ENCODE measurements at regions not wholly inside any gene's neighbourhood (a gene's known extent, or its start where the extent isn't known, plus 50 kb on each side); places are given as distances from the start of the nearest gene placed in this dataset.
"Not testable (repeated sequence)": the region's sequence is repeated elsewhere in the genome, so short reads cannot be mapped to it uniquely, and the experiment has no call there.

DNA sequence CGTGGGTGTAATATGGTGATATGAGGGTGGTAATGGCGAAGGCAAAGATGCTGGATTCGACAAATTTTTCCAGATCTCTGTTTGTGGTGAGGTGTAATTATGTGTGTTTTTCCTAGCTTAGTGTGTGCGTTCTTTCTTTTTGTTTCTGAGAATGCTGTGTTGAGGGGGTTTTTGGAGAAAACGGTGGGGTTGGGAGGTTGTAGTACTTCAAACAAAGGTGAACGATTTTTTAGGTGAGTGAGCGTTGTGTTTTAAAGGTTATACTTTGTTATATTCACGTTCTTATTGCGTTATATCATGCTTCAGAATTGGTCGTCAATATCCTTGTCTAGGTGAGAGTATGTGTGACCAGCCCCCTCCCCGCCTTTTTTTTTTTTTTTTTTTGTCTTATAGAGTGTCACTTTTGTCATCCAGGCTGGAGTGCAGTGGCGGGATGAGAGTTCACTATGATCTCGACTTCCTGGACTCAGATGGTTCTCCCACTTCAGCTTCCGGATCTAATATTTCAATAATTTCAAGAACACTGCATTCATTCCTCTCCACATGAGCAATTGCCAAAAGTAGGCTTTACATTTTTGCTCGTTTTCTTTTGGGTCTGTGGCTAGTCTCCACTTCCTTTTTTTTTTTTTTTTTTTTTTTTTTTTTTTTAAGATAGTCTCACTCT is 82.2 kb upstream of the RNU2-1 start:
- no peak for DNase-seq (ENCODE audit: low spot score)

DNA sequence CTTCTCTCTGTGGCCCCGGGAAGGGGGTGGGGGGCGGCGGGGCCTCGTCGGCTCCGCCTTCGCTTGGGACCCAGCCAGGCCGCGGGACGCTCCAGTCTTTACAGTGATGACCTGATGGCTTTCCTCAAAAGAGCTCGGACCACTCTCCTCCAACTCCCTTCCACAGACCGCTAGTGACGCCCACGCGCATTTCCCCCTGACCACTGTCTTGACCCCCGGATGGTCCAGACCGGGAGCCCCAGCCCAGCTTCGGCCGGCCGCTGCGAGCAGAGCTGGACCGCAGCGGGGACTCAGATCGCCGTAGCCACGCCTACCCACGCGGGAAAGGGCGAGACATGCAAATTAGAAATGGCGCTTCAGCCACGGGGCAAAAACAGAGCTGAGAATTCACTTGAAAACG is 81.6 kb upstream of the RNU2-1 start:
- DNase-seq (ENCODE audit: low spot score), result no peak

DNA sequence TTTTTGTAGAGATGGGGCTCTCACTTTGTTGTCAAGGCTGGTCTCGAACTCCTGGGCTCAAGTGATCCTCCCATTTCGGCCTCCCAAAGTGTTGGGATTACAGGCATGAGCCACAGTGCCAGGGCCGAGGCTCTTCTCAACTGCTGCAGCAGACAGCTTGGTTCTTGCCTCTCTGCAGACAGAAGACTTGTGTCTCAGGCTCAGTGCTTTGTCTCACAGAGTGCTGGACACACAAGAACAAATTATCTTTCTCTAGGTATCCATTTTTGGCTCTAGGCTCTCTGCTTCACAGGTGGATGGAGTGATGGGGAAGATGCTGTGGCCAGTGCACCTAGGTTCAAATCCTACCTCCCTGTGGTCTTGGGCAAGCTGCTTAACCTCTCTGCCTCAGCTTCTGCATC is 80.8 kb upstream of the RNU2-1 start:
- DNase-seq (ENCODE audit: low spot score), result no peak

DNA sequence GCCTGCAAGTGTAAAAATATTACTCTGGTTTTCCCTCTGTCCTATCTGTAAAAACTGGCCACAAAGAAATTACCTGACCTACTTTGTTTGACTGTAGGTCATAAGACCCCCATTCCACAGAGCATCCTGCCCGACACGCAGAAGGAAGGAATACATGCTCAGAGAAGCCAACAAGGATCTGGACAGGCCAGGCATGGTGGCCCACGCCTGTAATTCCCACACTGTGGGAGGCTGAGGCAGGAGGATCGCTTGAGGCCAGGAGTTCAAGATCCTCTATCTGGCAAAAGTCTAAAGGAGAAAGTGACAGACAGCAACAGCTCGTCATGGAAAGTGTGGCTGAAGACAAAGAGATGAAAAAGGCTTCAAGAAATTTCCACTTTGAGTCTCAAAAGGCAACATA is 78.2 kb upstream of the RNU2-1 start:
- DNase-seq (ENCODE audit: low spot score), result no peak

DNA sequence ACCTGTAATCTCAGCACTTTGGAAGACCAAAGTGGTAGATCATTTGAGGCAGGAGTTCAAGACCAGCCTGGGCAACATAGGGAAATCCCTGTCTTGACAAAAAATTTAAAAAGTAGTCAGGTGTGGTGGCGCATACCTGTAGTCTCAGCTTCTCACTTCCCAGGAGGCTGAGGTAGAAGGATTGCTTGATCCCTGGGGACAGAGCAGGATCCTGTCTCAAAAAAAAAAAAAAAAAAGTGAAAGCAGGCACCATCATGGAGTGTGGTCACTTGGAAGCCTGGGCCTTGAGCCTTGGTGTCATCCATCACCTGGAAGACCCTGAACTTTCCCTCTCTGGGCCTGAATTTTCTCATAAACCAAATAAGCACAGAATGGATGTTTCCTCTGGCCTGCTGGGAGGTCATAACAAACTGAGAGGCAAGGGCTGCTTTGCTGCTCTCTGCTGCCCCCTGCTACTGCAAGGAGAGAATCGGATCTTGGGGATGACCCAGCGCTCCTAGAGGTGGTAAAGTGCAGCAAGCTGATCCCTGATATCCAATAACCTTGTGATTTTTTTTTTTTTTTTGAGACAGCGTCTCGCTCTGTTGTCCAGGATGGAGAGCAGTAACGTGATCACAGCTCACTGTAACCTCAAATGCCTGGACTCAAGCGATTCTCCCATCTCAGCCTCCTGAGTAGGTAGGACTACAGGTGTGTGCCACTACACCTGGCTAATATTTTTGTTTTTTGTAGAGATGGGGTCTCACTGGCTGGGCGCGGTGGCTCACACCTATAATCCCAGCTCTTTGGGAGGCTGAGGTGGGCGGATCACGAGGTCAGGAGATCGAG is 75.9 kb upstream of the RNU2-1 start:
- DNase-seq (ENCODE audit: low spot score), result no peak

DNA sequence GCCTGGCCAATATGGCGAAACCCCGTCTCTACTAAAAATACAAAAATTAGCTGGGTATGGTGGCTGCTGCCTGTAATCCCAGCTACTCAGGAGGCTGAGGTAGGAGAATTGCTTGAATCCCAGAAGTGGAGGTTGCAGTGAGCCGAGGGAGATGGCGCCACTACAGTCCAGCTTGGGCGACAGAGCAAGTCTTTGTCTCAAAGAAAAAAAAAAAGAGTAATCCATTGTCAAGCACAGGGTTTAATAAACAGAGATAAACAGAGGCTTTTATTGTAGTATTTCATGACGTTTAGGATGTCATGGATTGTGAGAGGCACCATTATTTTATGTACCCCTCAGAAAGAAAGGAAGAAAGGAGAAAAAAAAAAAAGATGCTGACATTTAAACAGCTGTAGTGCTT is 75.2 kb upstream of the RNU2-1 start:
- DNase-seq (ENCODE audit: low spot score), result no peak

DNA sequence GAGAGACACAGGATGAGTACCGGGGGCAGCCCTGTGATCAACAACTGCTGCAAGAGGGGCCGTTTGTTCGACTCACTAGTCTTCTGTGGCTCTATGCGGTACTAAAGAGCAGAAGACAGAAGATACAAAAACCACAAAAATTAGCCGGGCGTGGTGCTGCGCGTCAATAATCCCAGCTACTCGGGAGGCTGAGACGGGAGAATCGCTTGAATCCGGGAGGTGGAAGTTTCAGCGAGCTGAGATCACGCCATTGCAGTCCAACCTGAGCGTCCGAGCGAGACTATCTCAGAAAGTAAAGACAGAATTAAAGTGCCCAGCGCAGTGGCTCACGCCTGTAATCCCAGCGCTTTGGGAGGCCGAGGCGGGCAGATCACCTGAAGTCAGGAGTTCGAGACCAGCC is 71.0 kb upstream of the RNU2-1 start:
- DNase-seq (ENCODE audit: low spot score), result not testable (repeated sequence)

DNA sequence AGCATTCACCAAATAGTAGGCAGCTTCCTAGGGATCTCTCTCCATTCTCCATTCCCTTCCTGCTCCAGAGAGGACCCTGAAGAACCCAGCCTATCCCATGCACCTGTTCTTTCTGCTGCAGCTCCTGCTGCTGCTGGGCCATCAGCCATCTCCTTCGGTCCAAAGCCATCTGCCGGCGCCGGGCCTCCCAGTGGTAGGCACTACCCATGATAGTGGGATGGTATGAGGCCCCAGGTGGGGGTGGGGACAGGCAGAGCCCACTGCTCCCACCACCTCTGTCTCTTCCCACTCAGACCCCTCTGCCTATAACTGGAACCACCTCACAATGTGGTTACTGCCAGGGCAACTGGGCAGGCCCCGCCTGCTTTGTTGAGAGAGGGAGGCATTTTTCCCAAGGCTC is 69.3 kb upstream of the RNU2-1 start:
- DNase-seq (ENCODE audit: low spot score), result not testable (repeated sequence)

DNA sequence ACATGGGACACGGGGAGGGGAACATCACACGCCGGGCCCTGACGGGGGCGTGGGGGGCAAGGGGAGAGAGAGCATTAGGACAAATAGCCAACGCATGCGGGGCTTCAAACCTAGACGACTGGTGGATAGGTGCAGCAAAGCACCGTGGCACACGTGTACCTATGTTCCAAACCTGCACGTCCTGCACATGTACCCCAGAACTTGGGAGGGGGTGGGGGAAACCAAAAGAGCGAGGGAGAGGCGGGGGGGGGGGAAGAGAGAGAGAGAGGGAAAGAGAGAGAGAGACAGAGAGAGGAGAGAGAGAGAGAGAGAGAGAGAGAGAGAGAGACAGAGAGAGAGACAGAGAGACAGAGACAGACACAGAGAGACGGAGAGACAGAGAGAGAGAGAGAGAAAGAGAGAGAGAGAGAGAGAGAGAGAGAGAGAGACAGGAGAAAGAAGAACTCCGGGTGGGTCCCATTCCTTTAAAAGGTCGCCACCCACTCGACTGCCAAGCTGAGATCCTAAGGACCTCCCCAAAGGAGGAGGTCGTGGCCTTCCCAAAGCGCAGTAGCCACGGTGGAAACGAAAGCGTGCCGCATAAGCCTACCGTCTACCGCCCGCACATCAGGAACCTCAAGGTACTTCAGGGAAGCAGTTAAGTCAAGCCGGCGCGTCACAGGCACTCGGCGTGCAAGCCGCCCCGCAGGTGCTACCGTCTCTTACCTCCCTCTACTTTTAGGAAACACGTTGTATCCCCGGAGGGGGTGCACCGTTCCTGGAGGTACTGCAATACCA is 65.7 kb upstream of the RNU2-1 start:
- DNase-seq (ENCODE audit: low spot score), result not testable (repeated sequence)

DNA sequence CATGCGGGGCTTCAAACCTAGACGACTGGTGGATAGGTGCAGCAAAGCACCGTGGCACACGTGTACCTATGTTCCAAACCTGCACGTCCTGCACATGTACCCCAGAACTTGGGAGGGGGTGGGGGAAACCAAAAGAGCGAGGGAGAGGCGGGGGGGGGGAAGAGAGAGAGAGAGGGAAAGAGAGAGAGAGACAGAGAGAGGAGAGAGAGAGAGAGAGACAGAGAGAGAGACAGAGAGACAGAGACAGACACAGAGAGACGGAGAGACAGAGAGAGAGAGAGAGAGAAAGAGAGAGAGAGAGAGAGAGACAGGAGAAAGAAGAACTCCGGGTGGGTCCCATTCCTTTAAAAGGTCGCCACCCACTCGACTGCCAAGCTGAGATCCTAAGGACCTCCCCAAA is 55.9 kb upstream of the RNU2-1 start:
- DNase-seq (ENCODE audit: low spot score), result not testable (repeated sequence)

DNA sequence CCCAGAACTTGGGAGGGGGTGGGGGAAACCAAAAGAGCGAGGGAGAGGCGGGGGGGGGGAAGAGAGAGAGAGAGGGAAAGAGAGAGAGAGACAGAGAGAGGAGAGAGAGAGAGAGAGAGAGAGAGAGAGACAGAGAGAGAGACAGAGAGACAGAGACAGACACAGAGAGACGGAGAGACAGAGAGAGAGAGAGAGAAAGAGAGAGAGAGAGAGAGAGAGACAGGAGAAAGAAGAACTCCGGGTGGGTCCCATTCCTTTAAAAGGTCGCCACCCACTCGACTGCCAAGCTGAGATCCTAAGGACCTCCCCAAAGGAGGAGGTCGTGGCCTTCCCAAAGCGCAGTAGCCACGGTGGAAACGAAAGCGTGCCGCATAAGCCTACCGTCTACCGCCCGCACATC is 49.8 kb upstream of the RNU2-1 start:
- not testable (repeated sequence) for DNase-seq (ENCODE audit: low spot score)

Data from CD4-positive, alpha-beta T cell treated with Interleukin-2 at 100 ng/mL for 4 hours (primary cell).